BE2C (cell line): ENCODE measurements at regions not wholly inside any gene's neighbourhood (a gene's known extent, or its start where the extent isn't known, plus 50 kb on each side); places are given as distances from the start of the nearest gene placed in this dataset.

ENCODE experiments used
- DNase-seq: peaks from one replicate; pipeline ENCODE4 v3.0.0-alpha.2; 2020
- H3K27me3 ChIP-seq: fragments of 250-450 bp; sonication (Bioruptor Pico); 2 replicates; pipeline ENCODE4 v1.5.1; 2020; ENCODE audit warnings: mild to moderate bottlenecking
- H3K36me3 ChIP-seq: fragments of 250-450 bp; sonication (Bioruptor Pico); 2 replicates; pipeline ENCODE4 v1.5.1; 2020; ENCODE audit warnings: mild to moderate bottlenecking
- H3K4me1 ChIP-seq: fragments of 250-450 bp; sonication (Bioruptor Pico); 2 replicates; pipeline ENCODE4 v1.5.1; 2020
- H3K4me3 ChIP-seq: 2 replicates; pipeline ENCODE4 v1.5.1; 2011; ENCODE audit warnings: low read depth, low read length
- H3K9me3 ChIP-seq: fragments of 250-450 bp; sonication (Bioruptor Pico); 2 replicates; pipeline ENCODE4 v1.5.1; 2020
- CTCF ChIP-seq: IDR thresholded peaks from 2 replicates; pipeline ENCODE4 v1.5.1; 2012; ENCODE audit warnings: mild to moderate bottlenecking, low read depth, low read length

- DNase-seq = no peak
- no peaks in the 10 kb centered on the region for H3K9me3 ChIP-seq
- no peaks in the 10 kb centered on the region for H3K36me3 ChIP-seq
- H3K4me1 ChIP-seq = no peaks in the 10 kb centered on the region
- no peak for TF ChIP-seq CTCF
- no peak overlapping the region for H3K4me3 ChIP-seq
- H3K27me3 ChIP-seq = no peaks in the 10 kb centered on the region
These were observed 163.7 kb upstream of the PPP1R2C start for GRCh38 chrX:42941671-42942070.

GRCh38 chrX:42943051-42943974 is 165.3 kb upstream of the PPP1R2C start:
- H3K36me3 ChIP-seq = no peaks in the 10 kb centered on the region
- DNase-seq = no peak
- no peak for TF ChIP-seq CTCF
- H3K9me3 ChIP-seq = no peaks in the 10 kb centered on the region
- no peak overlapping the region for H3K4me3 ChIP-seq
- no peaks in the 10 kb centered on the region for H3K27me3 ChIP-seq
- no peaks in the 10 kb centered on the region for H3K4me1 ChIP-seq

GRCh38 chrX:42944381-42944998 is 166.5 kb upstream of the PPP1R2C start:
- no peak for DNase-seq
- Histone ChIP-seq H3K4me1 (no peaks in the 10 kb centered on the region), H3K4me3 (no peak overlapping the region), H3K27me3 (no peaks in the 10 kb centered on the region), H3K9me3 (no peaks in the 10 kb centered on the region), H3K36me3 (no peaks in the 10 kb centered on the region)
- no peak for TF ChIP-seq CTCF

- H3K36me3 ChIP-seq = no peaks in the 10 kb centered on the region
- no peak overlapping the region for H3K4me3 ChIP-seq
- no peak for TF ChIP-seq CTCF
- H3K27me3 ChIP-seq = no peaks in the 10 kb centered on the region
- DNase-seq = no peak
- H3K4me1 ChIP-seq = no peaks in the 10 kb centered on the region
- no peaks in the 10 kb centered on the region for H3K9me3 ChIP-seq
These were observed 168.7 kb upstream of the PPP1R2C start for GRCh38 chrX:42946544-42947194.

GRCh38 chrX:42948723-42949657 is 171.0 kb upstream of the PPP1R2C start:
- Histone ChIP-seq H3K27me3 (no peaks in the 10 kb centered on the region), H3K4me1 (no peaks in the 10 kb centered on the region), H3K36me3 (no peaks in the 10 kb centered on the region), H3K9me3 (no peaks in the 10 kb centered on the region), H3K4me3 (no peak overlapping the region)
- no peak for TF ChIP-seq CTCF
- no peak for DNase-seq
